ENCODE measurements at regions not wholly inside any gene's neighbourhood (a gene's known extent, or its start where the extent isn't known, plus 50 kb on each side); places are given as distances from the start of the nearest gene placed in this dataset.

GRCh38 chr2:15706986-15707632, 115.4 kb downstream of the DDX1 start:
- H3K36me3 ChIP-seq, result no peaks in the 10 kb centered on the region
- 90 to 91% methylated on average over 6 to 7 of the region's 7 CpGs for WGBS, 2 donors
- H3K27ac ChIP-seq, result no peak overlapping the region
- H3K27me3 ChIP-seq, result no peaks in the 10 kb centered on the region
- DNase-seq (no peak), ATAC-seq (ENCODE audit: low FRiP score in 2 of 2) (no peak)
- H3K9me3 ChIP-seq, result no peaks in the 10 kb centered on the region
- peaks cover 0 to 17% (median 10%) of the 10 kb centered on the region in 4 donors for H3K4me1 ChIP-seq
- TF ChIP-seq EP300 (IDR thresholded peaks at IDR 0.05) (no peak), POLR2A (IDR thresholded peaks at IDR 0.05) (no peak), POLR2AphosphoS5 (IDR thresholded peaks at IDR 0.05) (no peak), CTCF (IDR thresholded peaks at IDR 0.05) (no peak)
- no peak overlapping the region for H3K4me3 ChIP-seq

GRCh38 chr2:15708161-15708560, 116.5 kb downstream of the DDX1 start:
- Histone ChIP-seq H3K27me3 (no peaks in the 10 kb centered on the region), H3K36me3 (no peaks in the 10 kb centered on the region), H3K9me3 (no peaks in the 10 kb centered on the region), H3K4me3 (no peak overlapping the region), H3K27ac (no peak overlapping the region), H3K4me1 (peaks cover 0 to 17% (median 10%) of the 10 kb centered on the region in 4 donors)
- TF ChIP-seq POLR2A (IDR thresholded peaks at IDR 0.05), result no peak
- no peak for TF ChIP-seq EP300 (IDR thresholded peaks at IDR 0.05)
- no peak for TF ChIP-seq POLR2AphosphoS5 (IDR thresholded peaks at IDR 0.05)
- TF ChIP-seq CTCF (IDR thresholded peaks at IDR 0.05), result no peak
- 88 to 94% methylated on average over 5 of the region's 5 CpGs for WGBS, 2 donors
- no peak for DNase-seq
- ATAC-seq (ENCODE audit: low FRiP score in 2 of 2), result no peak

GRCh38 chr2:15708865-15709820, 117.5 kb downstream of the DDX1 start:
- Histone ChIP-seq H3K4me1 (peaks cover 0 to 12% (median 6%) of the 10 kb centered on the region in 4 donors), H3K9me3 (no peaks in the 10 kb centered on the region), H3K4me3 (no peak overlapping the region), H3K27me3 (no peaks in the 10 kb centered on the region), H3K27ac (no peak overlapping the region), H3K36me3 (no peaks in the 10 kb centered on the region)
- TF ChIP-seq POLR2AphosphoS5 (IDR thresholded peaks at IDR 0.05) (no peak), CTCF (IDR thresholded peaks at IDR 0.05) (no peak), POLR2A (IDR thresholded peaks at IDR 0.05) (no peak), EP300 (IDR thresholded peaks at IDR 0.05) (no peak)
- 49 to 57% methylated on average over 10 to 11 of the region's 11 CpGs for WGBS, 2 donors
- no peak for ATAC-seq (ENCODE audit: low FRiP score in 2 of 2)
- no peak for DNase-seq

- 81 to 89% methylated on average over 4 of the region's 4 CpGs for WGBS, 2 donors
- no peak for TF ChIP-seq POLR2A (IDR thresholded peaks at IDR 0.05)
- no peak for TF ChIP-seq POLR2AphosphoS5 (IDR thresholded peaks at IDR 0.05)
- no peak for TF ChIP-seq CTCF (IDR thresholded peaks at IDR 0.05)
- no peak for TF ChIP-seq EP300 (IDR thresholded peaks at IDR 0.05)
- peaks cover 0 to 7% (median 0%) of the 10 kb centered on the region in 4 donors for H3K4me1 ChIP-seq
These were observed 119.6 kb downstream of the DDX1 start for GRCh38 chr2:15711126-15711860.

More at GRCh38 chr2:15711126-15711860, 119.6 kb downstream of the DDX1 start:
- H3K4me3 ChIP-seq, result no peak overlapping the region
- ATAC-seq (ENCODE audit: low FRiP score in 2 of 2), result no peak
- no peak overlapping the region for H3K27ac ChIP-seq
- DNase-seq, result no peak
- no peaks in the 10 kb centered on the region for H3K36me3 ChIP-seq
- H3K9me3 ChIP-seq, result no peaks in the 10 kb centered on the region
- H3K27me3 ChIP-seq, result no peaks in the 10 kb centered on the region
